Spinal cord (tissue), 9 donors: ENCODE measurements at regions not wholly inside any gene's neighbourhood (a gene's known extent, or its start where the extent isn't known, plus 50 kb on each side); places are given as distances from the start of the nearest gene placed in this dataset.
A peak's percentile ranks its signal among the peaks of the same experiment; 100 is the strongest.

Experiments used
- DNase-seq, 6 donors: peaks; one replicate each; pipeline versions ENCODE4 v3.0.0 to v3.0.0-alpha.2; 2013 to 2015; ENCODE audit warnings: low spot score in 6 of 6, low read depth in 4 of 6
- H3K27ac ChIP-seq: one replicate; pipeline ENCODE4 v1.5.1; 2013; ENCODE audit warnings: low read depth, low read length, control low read depth
- H3K27me3 ChIP-seq: one replicate; pipeline ENCODE4 v1.6.1; 2013; ENCODE audit warnings: low read length; ENCODE audit not compliant: control insufficient read depth, insufficient read depth
- H3K36me3 ChIP-seq: one replicate; pipeline ENCODE4 v1.6.1; 2013; ENCODE audit warnings: low read length; ENCODE audit not compliant: control insufficient read depth, insufficient read depth
- H3K4me1 ChIP-seq: one replicate; pipeline ENCODE4 v1.6.1; 2013; ENCODE audit warnings: low read length; ENCODE audit not compliant: control insufficient read depth, insufficient read depth
- H3K4me3 ChIP-seq: one replicate; pipeline ENCODE4 v1.5.1; 2013; ENCODE audit warnings: low read depth, low read length, control low read depth
- H3K9me3 ChIP-seq: one replicate; pipeline ENCODE4 v1.6.1; 2013; ENCODE audit warnings: low read length; ENCODE audit not compliant: control insufficient read depth, insufficient read depth
- WGBS: methylation state at CpG from one replicate; pipeline ENCODE4 v1.1.5; 2013; ENCODE audit warnings: missing lambda C conversion rate; ENCODE audit not compliant: insufficient coverage; 5-methylcytosine and 5-hydroxymethylcytosine counted together
- donor health status: healthy.

DNA sequence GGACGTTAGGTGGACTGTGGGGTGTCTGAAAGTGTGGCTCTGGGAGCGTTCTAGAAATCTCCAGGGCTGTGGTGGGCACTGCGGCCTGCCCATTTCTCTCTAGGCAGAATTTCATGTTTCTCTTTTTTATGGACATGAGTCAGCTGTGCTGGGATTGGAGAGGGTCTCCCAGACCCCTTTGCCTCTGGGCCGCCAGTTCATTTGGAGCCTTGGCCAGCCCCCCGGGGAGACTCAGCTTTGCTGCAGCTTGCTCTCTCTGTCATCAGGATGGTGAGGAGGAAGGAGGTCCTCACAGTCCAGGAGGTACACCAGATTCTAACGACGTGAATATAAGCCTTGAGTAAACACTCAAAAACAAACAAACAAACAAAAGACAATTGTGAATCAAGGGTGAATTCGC is 149.6 kb upstream of the RGMA start:
- WGBS: 93% methylated on average over 5 of the region's 8 CpGs
- H3K36me3 ChIP-seq: no peaks in the 10 kb centered on the region
- DNase-seq: no peak
- H3K4me3 ChIP-seq: no peak overlapping the region
- peaks cover 1% of the 10 kb centered on the region for H3K9me3 ChIP-seq
- H3K27ac ChIP-seq: no peak overlapping the region
- peaks cover 11% of the 10 kb centered on the region for H3K4me1 ChIP-seq
- H3K27me3 ChIP-seq: no peaks in the 10 kb centered on the region

DNA sequence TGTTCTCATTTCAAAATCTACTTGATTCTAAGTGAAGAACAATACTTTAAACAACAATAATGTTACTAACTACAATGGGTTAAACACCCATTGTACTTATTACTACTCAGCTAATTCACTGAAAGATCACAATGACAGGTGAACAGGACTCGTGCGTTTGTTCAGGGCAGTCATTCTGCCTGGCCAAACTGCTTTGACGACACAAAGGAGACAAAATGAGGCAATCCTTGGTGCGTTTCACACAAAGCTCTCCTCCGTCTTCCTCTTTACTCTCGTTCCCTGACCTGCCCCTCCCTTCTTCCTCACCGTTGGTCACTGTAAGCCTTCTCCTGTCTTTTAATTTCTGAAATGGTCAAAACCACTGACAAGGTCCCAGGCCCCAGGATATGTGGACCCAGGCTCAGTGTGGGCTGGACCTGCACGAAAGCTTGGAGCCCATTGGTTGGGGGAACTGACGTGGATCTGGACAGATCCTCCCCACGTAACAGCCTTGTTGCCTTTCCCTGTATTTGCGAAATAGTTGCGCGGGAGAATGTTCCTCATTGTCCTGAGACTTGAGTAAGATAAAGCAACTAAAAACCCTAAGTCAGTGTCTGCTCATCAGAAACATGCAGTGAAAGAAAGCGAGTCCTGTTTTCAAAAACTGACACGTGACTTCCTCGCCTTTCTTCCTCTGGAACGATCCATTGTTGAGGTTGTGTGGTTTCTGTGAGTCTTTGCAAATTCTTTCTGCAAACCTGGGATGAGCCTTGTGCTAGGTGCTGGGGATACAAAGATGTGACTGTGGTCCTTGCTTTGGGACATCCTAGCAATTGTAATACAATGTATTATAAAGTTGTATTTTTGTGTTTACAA is 147.1 kb upstream of the RGMA start:
- H3K9me3 ChIP-seq: peaks cover 1% of the 10 kb centered on the region
- 65% methylated on average over 12 of the region's 17 CpGs for WGBS
- no peaks in the 10 kb centered on the region for H3K27me3 ChIP-seq
- H3K36me3 ChIP-seq: no peaks in the 10 kb centered on the region
- peak in 1 of 6 donors; percentile 51 for DNase-seq
- H3K4me1 ChIP-seq: peaks cover 8% of the 10 kb centered on the region
- H3K27ac ChIP-seq: peak overlapping the region; percentile 25
- no peak overlapping the region for H3K4me3 ChIP-seq

DNA sequence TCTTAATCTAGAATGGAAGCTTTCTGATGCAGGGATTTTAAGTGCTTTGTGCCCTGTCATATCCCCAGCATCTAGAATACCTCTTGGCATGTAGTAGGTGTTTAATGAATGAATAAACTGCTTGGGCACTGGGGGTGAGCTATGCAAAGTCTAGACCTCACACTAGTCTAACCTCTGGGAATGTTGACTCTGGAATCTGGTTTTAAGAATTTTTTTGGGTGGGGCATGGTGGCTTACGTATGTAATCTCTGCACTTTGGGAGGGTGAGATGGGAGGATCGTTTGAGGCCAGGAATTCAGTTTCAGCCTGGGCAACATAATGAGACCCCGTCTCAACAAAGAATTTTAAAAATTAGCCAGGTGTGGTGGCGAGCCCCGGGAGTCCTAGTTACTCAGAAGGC is 146.3 kb upstream of the RGMA start:
- Histone ChIP-seq H3K4me3 (no peak overlapping the region), H3K36me3 (no peaks in the 10 kb centered on the region), H3K4me1 (peaks cover 8% of the 10 kb centered on the region), H3K27ac (no peak overlapping the region), H3K27me3 (no peaks in the 10 kb centered on the region), H3K9me3 (peaks cover 1% of the 10 kb centered on the region)
- WGBS: 93% methylated on average over 5 of the region's 5 CpGs
- no peak for DNase-seq

DNA sequence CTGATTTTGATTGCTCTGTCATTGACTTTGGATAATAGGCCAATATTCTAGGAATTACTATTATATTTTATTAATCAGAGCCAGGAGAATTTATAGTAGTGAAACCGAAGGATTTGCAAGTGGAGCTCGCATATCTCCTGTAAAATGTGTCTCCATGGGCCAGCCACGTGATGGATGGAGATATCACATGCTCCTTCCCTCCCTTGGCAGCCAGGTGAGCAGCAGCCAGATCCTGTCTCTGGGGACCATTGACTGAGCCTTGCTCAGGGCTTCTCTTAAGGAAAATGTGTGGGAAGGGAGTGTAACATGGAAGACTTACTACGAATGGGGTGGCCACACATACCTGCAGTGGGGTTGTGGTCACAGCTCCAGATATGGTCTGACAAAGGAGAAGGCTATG is 144.7 kb upstream of the RGMA start:
- Histone ChIP-seq H3K36me3 (no peaks in the 10 kb centered on the region), H3K27ac (no peak overlapping the region), H3K27me3 (no peaks in the 10 kb centered on the region), H3K9me3 (peaks cover 1% of the 10 kb centered on the region), H3K4me3 (no peak overlapping the region), H3K4me1 (no peaks in the 10 kb centered on the region)
- WGBS: 94% methylated on average over 4 of the region's 4 CpGs
- DNase-seq: no peak

DNA sequence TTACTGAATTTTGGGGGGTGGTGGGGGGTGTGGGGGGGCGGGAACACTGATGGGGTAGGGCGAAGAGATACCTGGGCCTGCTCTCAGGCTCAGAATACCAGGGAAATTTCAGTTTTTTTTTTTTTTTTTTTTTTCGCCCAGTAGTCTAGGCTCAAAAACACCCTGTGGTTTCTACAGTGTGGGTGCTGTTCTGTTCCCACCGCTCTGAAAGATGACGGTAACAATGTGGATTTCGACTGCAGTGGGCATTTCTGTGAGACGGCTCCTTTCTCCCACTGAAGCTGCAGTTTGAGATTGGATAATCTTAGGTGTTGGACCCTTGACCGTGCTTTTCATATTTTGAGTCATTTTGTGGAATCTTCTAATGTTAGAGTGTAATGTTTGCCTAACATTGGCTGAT is 143.8 kb upstream of the RGMA start:
- peaks cover 1% of the 10 kb centered on the region for H3K9me3 ChIP-seq
- DNase-seq: no peak
- no peak overlapping the region for H3K27ac ChIP-seq
- no peaks in the 10 kb centered on the region for H3K4me1 ChIP-seq
- no peak overlapping the region for H3K4me3 ChIP-seq
- WGBS: 100% methylated on average over 4 of the region's 8 CpGs
- no peaks in the 10 kb centered on the region for H3K27me3 ChIP-seq
- no peaks in the 10 kb centered on the region for H3K36me3 ChIP-seq

DNA sequence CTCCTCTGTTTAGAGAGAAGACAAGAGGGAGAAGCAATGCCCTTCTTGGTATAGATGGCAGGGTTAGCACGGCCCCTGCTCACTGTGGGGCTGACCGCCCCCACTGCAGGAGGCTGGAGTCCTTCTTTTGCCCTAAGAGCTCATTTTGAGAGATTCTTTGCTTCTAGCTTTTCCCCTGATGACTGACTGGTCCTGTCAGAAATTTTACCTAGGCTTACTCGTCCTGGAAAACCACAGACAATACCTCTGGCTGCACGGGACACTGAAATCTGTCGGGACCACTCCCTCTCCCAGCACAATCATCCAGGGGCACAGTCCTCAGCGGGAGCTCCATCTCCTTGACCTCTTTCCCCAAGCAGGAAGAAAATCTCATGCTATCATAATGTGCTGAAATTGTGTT is 143.0 kb upstream of the RGMA start:
- Histone ChIP-seq H3K4me3 (no peak overlapping the region), H3K9me3 (no peaks in the 10 kb centered on the region), H3K27me3 (no peaks in the 10 kb centered on the region), H3K4me1 (no peaks in the 10 kb centered on the region), H3K36me3 (no peaks in the 10 kb centered on the region), H3K27ac (no peak overlapping the region)
- DNase-seq: no peak
- 79% methylated on average over 3 of the region's 6 CpGs for WGBS

DNA sequence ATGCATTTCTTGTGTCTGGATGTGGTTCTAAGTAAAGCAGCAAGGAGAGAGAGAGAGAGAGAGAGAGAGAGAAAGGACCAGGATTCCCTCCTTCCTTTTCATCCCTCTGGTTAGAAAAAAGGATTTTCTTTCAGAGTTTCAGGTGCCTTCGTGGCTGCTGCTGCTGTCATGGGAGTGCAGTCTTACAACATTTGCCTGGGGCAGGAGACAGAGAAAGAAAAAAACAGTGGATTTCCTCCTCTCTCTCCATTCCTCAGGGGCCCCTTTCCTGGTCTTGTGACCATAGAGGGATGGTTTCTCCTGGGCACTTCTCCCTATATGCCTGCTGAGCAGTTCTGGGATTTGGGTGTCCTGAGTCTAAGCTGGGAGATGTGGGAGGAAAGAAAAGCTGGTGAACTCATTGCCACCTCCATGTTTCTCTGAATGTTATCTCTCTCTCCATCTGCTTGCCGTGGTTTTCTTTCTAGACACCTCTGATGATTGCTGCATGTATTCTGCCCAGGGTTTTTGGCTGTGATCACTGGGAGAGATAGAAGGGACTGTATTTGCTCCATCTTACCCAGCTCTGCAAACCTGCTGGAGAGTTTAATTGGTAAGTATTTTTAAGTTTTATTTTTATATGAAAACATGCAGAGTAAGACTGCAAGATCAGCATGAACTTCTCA is 142.4 kb upstream of the RGMA start:
- Histone ChIP-seq H3K36me3 (no peaks in the 10 kb centered on the region), H3K27me3 (no peaks in the 10 kb centered on the region), H3K4me1 (no peaks in the 10 kb centered on the region), H3K9me3 (no peaks in the 10 kb centered on the region), H3K4me3 (no peak overlapping the region), H3K27ac (no peak overlapping the region)
- no peak for DNase-seq
- WGBS: no CpG with 5 or more reads among the region's 2 CpGs

DNA sequence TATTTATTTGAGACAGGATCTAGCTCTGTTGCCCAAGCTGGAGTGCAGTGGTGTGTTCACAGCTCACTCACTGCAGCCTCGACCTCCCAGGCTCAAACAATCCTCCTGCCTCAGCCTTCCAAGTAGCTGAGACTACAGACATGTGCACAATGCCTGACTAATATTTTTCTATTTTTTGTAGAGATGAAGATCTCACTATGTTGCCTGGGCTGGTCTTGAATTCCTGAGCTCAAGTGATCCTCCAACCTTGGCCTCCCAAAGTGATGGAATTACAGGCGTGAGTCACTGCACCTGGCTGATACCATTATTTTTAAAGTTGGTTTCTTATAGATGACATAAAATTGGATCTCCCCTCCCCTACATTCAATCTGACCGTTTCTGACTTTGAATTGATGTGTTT is 139.5 kb upstream of the RGMA start:
- H3K4me1 ChIP-seq: no peaks in the 10 kb centered on the region
- H3K27ac ChIP-seq: no peak overlapping the region
- no peak overlapping the region for H3K4me3 ChIP-seq
- no peaks in the 10 kb centered on the region for H3K27me3 ChIP-seq
- WGBS: no CpG with 5 or more reads among the region's 3 CpGs
- H3K9me3 ChIP-seq: no peaks in the 10 kb centered on the region
- no peak for DNase-seq
- no peaks in the 10 kb centered on the region for H3K36me3 ChIP-seq

DNA sequence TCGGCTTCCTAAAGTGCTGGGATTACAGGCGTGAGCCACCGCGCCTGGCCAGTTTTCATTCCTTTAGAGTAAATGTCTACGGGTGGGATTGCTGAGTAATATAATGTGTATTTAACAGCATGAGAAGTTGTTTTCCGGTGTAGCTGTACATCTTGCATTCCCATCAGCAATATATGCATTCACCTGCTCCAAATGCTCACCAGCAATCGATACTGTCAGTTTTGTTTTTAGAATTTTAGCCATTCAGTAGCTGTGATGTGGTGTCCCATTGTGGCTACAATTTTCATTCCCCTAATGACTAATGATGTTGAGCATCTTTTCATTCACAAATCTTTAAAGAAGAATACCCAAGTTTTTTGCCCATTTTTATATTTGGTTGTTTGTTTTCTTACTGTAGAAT is 134.8 kb upstream of the RGMA start:
- no peak for DNase-seq
- no peaks in the 10 kb centered on the region for H3K36me3 ChIP-seq
- H3K4me1 ChIP-seq: no peaks in the 10 kb centered on the region
- H3K27me3 ChIP-seq: no peaks in the 10 kb centered on the region
- H3K9me3 ChIP-seq: no peaks in the 10 kb centered on the region
- H3K27ac ChIP-seq: no peak overlapping the region
- H3K4me3 ChIP-seq: no peak overlapping the region
- WGBS: no CpG with 5 or more reads among the region's 7 CpGs

DNA sequence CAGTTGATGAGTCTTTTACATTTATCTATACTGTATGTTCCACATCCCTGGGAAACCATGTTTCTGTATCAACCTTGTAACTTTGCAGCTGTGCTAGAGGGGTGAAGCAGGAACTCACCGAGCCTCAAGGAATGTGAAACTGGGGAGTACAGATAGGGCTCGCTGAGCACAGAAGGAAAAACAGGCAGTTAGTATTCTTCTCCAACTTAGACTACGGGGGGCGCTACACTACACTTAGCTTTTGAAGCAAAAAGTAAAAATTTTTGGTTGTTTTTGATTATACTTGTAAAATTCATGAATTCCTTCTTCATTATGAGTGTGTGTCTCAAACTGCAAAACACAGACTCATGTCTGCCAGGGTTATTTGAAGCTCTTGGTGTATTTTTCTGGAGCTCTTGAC is 132.7 kb upstream of the RGMA start:
- H3K9me3 ChIP-seq: no peaks in the 10 kb centered on the region
- H3K36me3 ChIP-seq: no peaks in the 10 kb centered on the region
- peaks cover 4% of the 10 kb centered on the region for H3K4me1 ChIP-seq
- no peak overlapping the region for H3K4me3 ChIP-seq
- no CpG with 5 or more reads among the region's 4 CpGs for WGBS
- DNase-seq: no peak
- H3K27me3 ChIP-seq: no peaks in the 10 kb centered on the region
- no peak overlapping the region for H3K27ac ChIP-seq
